AG09309 (cell line): ENCODE measurements at regions not wholly inside any gene's neighbourhood (a gene's known extent, or its start where the extent isn't known, plus 50 kb on each side); places are given as distances from the start of the nearest gene placed in this dataset.
A peak's percentile ranks its signal among the peaks of the same experiment; 100 is the strongest.

Experiments
- DNase-seq: peaks from one replicate; pipeline ENCODE4 v3.0.0-alpha.2; 2010; ENCODE audit warnings: low read depth
- H3K4me3 ChIP-seq: 2 replicates; pipeline ENCODE4 v1.5.1; 2011; ENCODE audit warnings: mild to moderate bottlenecking, low read depth, low read length, moderate library complexity; ENCODE audit not compliant: control insufficient read depth
- TF ChIP-seq, protein P1 (sequence below): IDR thresholded peaks from 2 replicates; pipeline ENCODE4 v1.5.1; 2011; ENCODE audit warnings: mild to moderate bottlenecking, low read depth, low read length, inconsistent platforms; ENCODE audit not compliant: insufficient read depth, control insufficient read depth; ENCODE audit errors: missing control alignments

- no peak for DNase-seq
- H3K4me3 ChIP-seq, result no peak overlapping the region
- TF ChIP-seq, protein P1, sequence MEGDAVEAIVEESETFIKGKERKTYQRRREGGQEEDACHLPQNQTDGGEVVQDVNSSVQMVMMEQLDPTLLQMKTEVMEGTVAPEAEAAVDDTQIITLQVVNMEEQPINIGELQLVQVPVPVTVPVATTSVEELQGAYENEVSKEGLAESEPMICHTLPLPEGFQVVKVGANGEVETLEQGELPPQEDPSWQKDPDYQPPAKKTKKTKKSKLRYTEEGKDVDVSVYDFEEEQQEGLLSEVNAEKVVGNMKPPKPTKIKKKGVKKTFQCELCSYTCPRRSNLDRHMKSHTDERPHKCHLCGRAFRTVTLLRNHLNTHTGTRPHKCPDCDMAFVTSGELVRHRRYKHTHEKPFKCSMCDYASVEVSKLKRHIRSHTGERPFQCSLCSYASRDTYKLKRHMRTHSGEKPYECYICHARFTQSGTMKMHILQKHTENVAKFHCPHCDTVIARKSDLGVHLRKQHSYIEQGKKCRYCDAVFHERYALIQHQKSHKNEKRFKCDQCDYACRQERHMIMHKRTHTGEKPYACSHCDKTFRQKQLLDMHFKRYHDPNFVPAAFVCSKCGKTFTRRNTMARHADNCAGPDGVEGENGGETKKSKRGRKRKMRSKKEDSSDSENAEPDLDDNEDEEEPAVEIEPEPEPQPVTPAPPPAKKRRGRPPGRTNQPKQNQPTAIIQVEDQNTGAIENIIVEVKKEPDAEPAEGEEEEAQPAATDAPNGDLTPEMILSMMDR, result no peak
Measured at GRCh38 chr1:93808871-93809270, 70.1 kb downstream of the DNTTIP2 start.

GRCh38 chr1:93807311-93807930 is 71.6 kb downstream of the DNTTIP2 start:
- TF ChIP-seq, protein P1, result no peak
- no peak for DNase-seq
- no peak overlapping the region for H3K4me3 ChIP-seq

DNA sequence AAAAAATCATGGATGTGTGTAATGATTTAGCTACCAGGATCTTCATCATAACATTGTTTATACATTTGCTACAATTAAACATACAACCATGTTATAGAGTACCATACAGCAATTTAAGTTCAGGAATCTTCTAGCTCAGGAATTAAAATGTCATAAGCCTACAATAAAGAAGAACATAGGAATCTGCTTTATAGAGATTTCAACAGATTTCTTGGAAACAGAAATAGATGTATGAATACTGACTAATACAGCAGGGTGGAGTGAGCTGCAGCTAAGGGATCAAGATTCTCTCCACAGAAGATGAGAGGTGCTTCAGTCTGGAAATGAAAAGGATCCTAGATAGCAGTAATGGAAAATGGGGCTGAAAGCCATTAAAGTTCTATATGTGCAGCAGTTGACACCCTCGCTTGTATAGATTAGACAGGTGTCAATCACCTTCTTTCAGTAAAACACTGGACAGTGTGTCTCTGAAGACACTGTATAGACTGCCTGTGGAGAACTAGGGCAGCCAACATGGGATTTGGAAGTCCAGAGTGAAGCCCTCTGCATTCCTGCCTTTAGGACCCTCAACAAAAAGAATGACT is 73.9 kb downstream of the DNTTIP2 start:
- no peak for DNase-seq
- TF ChIP-seq, protein P1, result no peak
- no peak overlapping the region for H3K4me3 ChIP-seq

- peak; percentile 73 for DNase-seq
- H3K4me3 ChIP-seq, result no peak overlapping the region
Measured at GRCh38 chr1:93804412-93804811, 74.6 kb downstream of the DNTTIP2 start.

GRCh38 chr1:93801471-93801870 is 77.5 kb downstream of the DNTTIP2 start:
- H3K4me3 ChIP-seq, result no peak overlapping the region
- DNase-seq, result no peak
- TF ChIP-seq, protein P1, result no peak

More at GRCh38 chr1:93804412-93804811, 74.6 kb downstream of the DNTTIP2 start:
- TF ChIP-seq, protein P1, result no peak

- no peak for DNase-seq
- TF ChIP-seq, protein P1, result no peak
- no peak overlapping the region for H3K4me3 ChIP-seq
Measured at GRCh38 chr1:93800856-93801255, 78.2 kb downstream of the DNTTIP2 start.
